ENCODE measurements at regions not wholly inside any gene's neighbourhood (a gene's known extent, or its start where the extent isn't known, plus 50 kb on each side); places are given as distances from the start of the nearest gene placed in this dataset.

GRCh38 chr5:167653645-167654106 is 637.8 kb upstream of the WWC1 start:
- TF ChIP-seq CTCF (IDR thresholded peaks at IDR 0.05; ENCODE audit: insufficient read depth, low read length, poor library complexity, severe bottlenecking) (no peak), EZH2phosphoT487 (conservative IDR thresholded peaks at IDR 0.05; ENCODE audit: low read length) (no peak)
- H2AFZ ChIP-seq (ENCODE audit: low read depth, low read length, severe bottlenecking): no peak overlapping the region
- H3K4me2 ChIP-seq (ENCODE audit: low read depth, low read length, poor library complexity, severe bottlenecking): no peak overlapping the region
- no peaks in the 10 kb centered on the region for H3K79me2 ChIP-seq (ENCODE audit: insufficient read depth, low read length)
- H3K36me3 ChIP-seq (ENCODE audit: low read length): no peaks in the 10 kb centered on the region
- H3K9me2 ChIP-seq (replicated peaks; ENCODE audit: insufficient read depth, low read length): no peaks in the 10 kb centered on the region
- no peaks in the 10 kb centered on the region for H3K27me3 ChIP-seq (ENCODE audit: low read length)
- no peak overlapping the region for H3K9ac ChIP-seq (ENCODE audit: low read length)
- no peak overlapping the region for H3K27ac ChIP-seq (ENCODE audit: low read depth, low read length)
- no peak overlapping the region for H3K4me3 ChIP-seq (ENCODE audit: insufficient read depth, low read length, poor library complexity, severe bottlenecking)
- no peaks in the 10 kb centered on the region for H3F3A ChIP-seq (ENCODE audit: insufficient read depth)
- no peaks in the 10 kb centered on the region for H3K9me3 ChIP-seq (ENCODE audit: insufficient read depth, low read length)
- H4K20me1 ChIP-seq (ENCODE audit: low read depth, low read length): no peaks in the 10 kb centered on the region

- TF ChIP-seq CTCF (IDR thresholded peaks at IDR 0.05; ENCODE audit: insufficient read depth, low read length, poor library complexity, severe bottlenecking) (no peak), EZH2phosphoT487 (conservative IDR thresholded peaks at IDR 0.05; ENCODE audit: low read length) (no peak)
- no peaks in the 10 kb centered on the region for H3K27me3 ChIP-seq (ENCODE audit: low read length)
- H3K9me3 ChIP-seq (ENCODE audit: insufficient read depth, low read length): no peaks in the 10 kb centered on the region
- H4K20me1 ChIP-seq (ENCODE audit: low read depth, low read length): no peaks in the 10 kb centered on the region
- H3F3A ChIP-seq (ENCODE audit: insufficient read depth): no peaks in the 10 kb centered on the region
- no peak overlapping the region for H3K4me3 ChIP-seq (ENCODE audit: insufficient read depth, low read length, poor library complexity, severe bottlenecking)
- H3K36me3 ChIP-seq (ENCODE audit: low read length): no peaks in the 10 kb centered on the region
- no peak overlapping the region for H3K9ac ChIP-seq (ENCODE audit: low read length)
- no peak overlapping the region for H3K27ac ChIP-seq (ENCODE audit: low read depth, low read length)
- H2AFZ ChIP-seq (ENCODE audit: low read depth, low read length, severe bottlenecking): no peak overlapping the region
- no peaks in the 10 kb centered on the region; the same call in 1 of the 2 replicates for H3K9me2 ChIP-seq (replicated peaks; ENCODE audit: insufficient read depth, low read length)
- H3K4me2 ChIP-seq (ENCODE audit: low read depth, low read length, poor library complexity, severe bottlenecking): no peak overlapping the region
- H3K79me2 ChIP-seq (ENCODE audit: insufficient read depth, low read length): no peaks in the 10 kb centered on the region
Observed at GRCh38 chr5:167657016-167657415, 634.4 kb upstream of the WWC1 start.

GRCh38 chr5:167658889-167659288 is 632.6 kb upstream of the WWC1 start:
- H3K9ac ChIP-seq (ENCODE audit: low read length): no peak overlapping the region
- H3K4me2 ChIP-seq (ENCODE audit: low read depth, low read length, poor library complexity, severe bottlenecking): no peak overlapping the region
- H2AFZ ChIP-seq (ENCODE audit: low read depth, low read length, severe bottlenecking): no peak overlapping the region
- H3K4me3 ChIP-seq (ENCODE audit: insufficient read depth, low read length, poor library complexity, severe bottlenecking): no peak overlapping the region
- no peaks in the 10 kb centered on the region for H3K27me3 ChIP-seq (ENCODE audit: low read length)
- no peak overlapping the region for H3K27ac ChIP-seq (ENCODE audit: low read depth, low read length)
- no peaks in the 10 kb centered on the region for H3K9me3 ChIP-seq (ENCODE audit: insufficient read depth, low read length)
- H3K36me3 ChIP-seq (ENCODE audit: low read length): no peaks in the 10 kb centered on the region
- TF ChIP-seq EZH2phosphoT487 (conservative IDR thresholded peaks at IDR 0.05; ENCODE audit: low read length) (no peak), CTCF (IDR thresholded peaks at IDR 0.05; ENCODE audit: insufficient read depth, low read length, poor library complexity, severe bottlenecking) (no peak)
- H3F3A ChIP-seq (ENCODE audit: insufficient read depth): no peaks in the 10 kb centered on the region
- H4K20me1 ChIP-seq (ENCODE audit: low read depth, low read length): no peaks in the 10 kb centered on the region
- H3K79me2 ChIP-seq (ENCODE audit: insufficient read depth, low read length): no peaks in the 10 kb centered on the region
- no peaks in the 10 kb centered on the region; the same call in 1 of the 2 replicates for H3K9me2 ChIP-seq (replicated peaks; ENCODE audit: insufficient read depth, low read length)

All from SU-DHL-6 (cell line).